Activated T-helper 1 cell treated with Interleukin-2 at 50 U/mL for 16 hours (primary cell): ENCODE measurements at regions not wholly inside any gene's neighbourhood (a gene's known extent, or its start where the extent isn't known, plus 50 kb on each side); places are given as distances from the start of the nearest gene placed in this dataset.

Experiments used
- DNase-seq: peaks from one replicate; pipeline ENCODE4 v3.0.0-alpha.2; 2020; ENCODE audit warnings: low read depth

- no peak for DNase-seq
These were observed 142.5 kb upstream of the DPT start for GRCh38 chr1:168871531-168871930.

- no peak for DNase-seq
These were observed 146.8 kb upstream of the DPT start for GRCh38 chr1:168875831-168876230.

GRCh38 chr1:168876830-168877229, 147.8 kb upstream of the DPT start:
- no peak for DNase-seq

- DNase-seq, result no peak
These were observed 151.1 kb upstream of the DPT start for GRCh38 chr1:168879896-168880734.

GRCh38 chr1:168881656-168882260, 152.8 kb upstream of the DPT start:
- DNase-seq, result no peak

GRCh38 chr1:168887381-168887780, 158.4 kb upstream of the DPT start:
- DNase-seq, result no peak

- no peak for DNase-seq
These were observed 159.4 kb upstream of the DPT start for GRCh38 chr1:168888418-168888817.

- DNase-seq, result no peak
These were observed 163.9 kb upstream of the DPT start for GRCh38 chr1:168892931-168893330.

GRCh38 chr1:168893359-168893801, 164.4 kb upstream of the DPT start:
- DNase-seq, result no peak

- no peak for DNase-seq
These were observed 165.4 kb upstream of the DPT start for GRCh38 chr1:168894397-168894903.

- no peak for DNase-seq
These were observed 168.2 kb upstream of the DPT start for GRCh38 chr1:168897249-168897648.

GRCh38 chr1:168903237-168903830, 174.3 kb upstream of the DPT start:
- DNase-seq, result no peak

GRCh38 chr1:168905633-168906032, 176.6 kb upstream of the DPT start:
- DNase-seq, result no peak

GRCh38 chr1:168906367-168906766, 177.4 kb upstream of the DPT start:
- no peak for DNase-seq

GRCh38 chr1:168907053-168907452, 178.0 kb upstream of the DPT start:
- no peak for DNase-seq

GRCh38 chr1:168907786-168908348, 178.9 kb upstream of the DPT start:
- no peak for DNase-seq

GRCh38 chr1:168910403-168910802, 181.4 kb upstream of the DPT start:
- DNase-seq, result no peak

- no peak for DNase-seq
These were observed 182.4 kb upstream of the DPT start for GRCh38 chr1:168911370-168911769.

GRCh38 chr1:168913711-168914463, 184.9 kb upstream of the DPT start:
- no peak for DNase-seq

GRCh38 chr1:168917309-168917708, 188.3 kb upstream of the DPT start:
- DNase-seq, result no peak

- DNase-seq, result no peak
These were observed 188.7 kb upstream of the ATP1B1 start for GRCh38 chr1:168917796-168918195.
